Activated B cell treated with CpG ODN at 0.5 μM for 24 hours (primary cell): ENCODE measurements at regions not wholly inside any gene's neighbourhood (a gene's known extent, or its start where the extent isn't known, plus 50 kb on each side); places are given as distances from the start of the nearest gene placed in this dataset.

Source experiments
- ATAC-seq: fragments of 200-7000 bp; cut with Tn5 transposase; one replicate; pipeline ENCODE4 v1.10.0; 2021; ENCODE audit warnings: low read depth, mild to moderate bottlenecking, moderate library complexity
- CTCF ChIA-PET: fragments of 350-600 bp; sonication (Branson Sonifier 250); formaldehyde crosslinking; loops from one replicate; lab custom pipeline; 2021; ENCODE audit warnings: antibody characterized with exemption; lab: Charles Lee
- POLR2A ChIA-PET: fragments of 350-600 bp; sonication (Branson Sonifier 250); formaldehyde crosslinking; loops from one replicate; lab custom pipeline; 2021; ENCODE audit warnings: antibody characterized with exemption; lab: Charles Lee
- DNase-seq: peaks from one replicate; pipeline ENCODE4 v3.0.0; 2022
- H3K27ac Mint-ChIP-seq: one replicate; pipeline ENCODE4 v1.8.0; 2020; ENCODE audit warnings: mixed read lengths
- H3K27me3 Mint-ChIP-seq: one replicate; pipeline ENCODE4 v1.8.0; 2021; ENCODE audit warnings: mixed read lengths
- H3K36me3 Mint-ChIP-seq: one replicate; pipeline ENCODE4 v1.8.0; 2021; ENCODE audit warnings: low read depth, mixed read lengths
- H3K4me1 Mint-ChIP-seq: one replicate; pipeline ENCODE4 v1.8.0; 2021; ENCODE audit warnings: mixed read lengths
- H3K4me3 Mint-ChIP-seq: one replicate; pipeline ENCODE4 v1.8.0; 2020; ENCODE audit warnings: mild to moderate bottlenecking, mixed read lengths
- H3K9me3 Mint-ChIP-seq: one replicate; pipeline ENCODE4 v1.8.0; 2020; ENCODE audit warnings: mixed read lengths
- CTCF ChIP-seq: fragments of 200-600 bp; IDR thresholded peaks from one replicate; pipeline ENCODE4 v1.8.0; 2022; ENCODE audit warnings: antibody characterized with exemption, mild to moderate bottlenecking
- intact Hi-C: fragments of 100-400 bp; cut with micrococcal nuclease; formaldehyde crosslinking; loops from one replicate; pipeline ENCODE4 v1.15.1; 2024

GRCh38 chr10:79013406-79013987 lies 55.3 kb upstream of the ZMIZ1 start:
- no peak for TF ChIP-seq CTCF
- no peak overlapping the region for H3K4me3 Mint-ChIP-seq
- ChIA-PET POLR2A (no interaction called here), CTCF (no interaction called here)
- no peaks in the 10 kb centered on the region for H3K4me1 Mint-ChIP-seq
- no peak overlapping the region for H3K27ac Mint-ChIP-seq
- intact Hi-C loops = no loop called here
- DNase-seq = no peak
- no peaks in the 10 kb centered on the region for H3K9me3 Mint-ChIP-seq
- H3K27me3 Mint-ChIP-seq = peaks cover 9% of the 10 kb centered on the region
- H3K36me3 Mint-ChIP-seq = no peaks in the 10 kb centered on the region
- no peak for ATAC-seq

- no peak for DNase-seq
- no peaks in the 10 kb centered on the region for H3K9me3 Mint-ChIP-seq
Observed at GRCh38 chr10:79014796-79015195, 54.0 kb upstream of the ZMIZ1 start.

GRCh38 chr10:79017882-79018520 lies 50.8 kb upstream of the ZMIZ1 start:
- ATAC-seq (no peak), DNase-seq (no peak)
- ChIA-PET POLR2A (no interaction called here), CTCF (no interaction called here)
- intact Hi-C loops = no loop called here
- Mint-ChIP-seq H3K27me3 (peaks cover 5% of the 10 kb centered on the region), H3K4me3 (no peak overlapping the region), H3K36me3 (no peaks in the 10 kb centered on the region), H3K27ac (no peak overlapping the region), H3K9me3 (no peaks in the 10 kb centered on the region), H3K4me1 (no peaks in the 10 kb centered on the region)
- no peak for TF ChIP-seq CTCF

More at GRCh38 chr10:79014796-79015195, 54.0 kb upstream of the ZMIZ1 start:
- no peak overlapping the region for H3K27ac Mint-ChIP-seq
- intact Hi-C loops = no loop called here
- H3K36me3 Mint-ChIP-seq = no peaks in the 10 kb centered on the region
- CTCF ChIA-PET = no interaction called here
- no peak overlapping the region for H3K4me3 Mint-ChIP-seq
- POLR2A ChIA-PET = no interaction called here
- peaks cover 5% of the 10 kb centered on the region for H3K27me3 Mint-ChIP-seq
- ATAC-seq = no peak
- no peak for TF ChIP-seq CTCF
- H3K4me1 Mint-ChIP-seq = no peaks in the 10 kb centered on the region

GRCh38 chr10:79018521-79019011 lies 50.2 kb upstream of the ZMIZ1 start:
- ChIA-PET POLR2A (no interaction called here), CTCF (no interaction called here)
- Mint-ChIP-seq H3K36me3 (no peaks in the 10 kb centered on the region), H3K4me1 (no peaks in the 10 kb centered on the region), H3K27ac (no peak overlapping the region), H3K27me3 (peaks cover 5% of the 10 kb centered on the region), H3K4me3 (no peak overlapping the region), H3K9me3 (no peaks in the 10 kb centered on the region)
- no peak for DNase-seq
- ATAC-seq = no peak
- intact Hi-C loops = no loop called here
- no peak for TF ChIP-seq CTCF
